NCI-H146 treated with DMSO at 0.1 percent for 48 hours (cell line): ENCODE measurements at regions not wholly inside any gene's neighbourhood (a gene's known extent, or its start where the extent isn't known, plus 50 kb on each side); places are given as distances from the start of the nearest gene placed in this dataset.
"Not testable (repeated sequence)": the region's sequence is repeated elsewhere in the genome, so short reads cannot be mapped to it uniquely, and the experiment has no call there.

ENCODE experiments used
- DNase-seq: peaks from one replicate; lab custom pipeline; 2025; ENCODE audit not compliant: unreplicated experiment; lab: John Stamatoyannopoulos, UW

DNA sequence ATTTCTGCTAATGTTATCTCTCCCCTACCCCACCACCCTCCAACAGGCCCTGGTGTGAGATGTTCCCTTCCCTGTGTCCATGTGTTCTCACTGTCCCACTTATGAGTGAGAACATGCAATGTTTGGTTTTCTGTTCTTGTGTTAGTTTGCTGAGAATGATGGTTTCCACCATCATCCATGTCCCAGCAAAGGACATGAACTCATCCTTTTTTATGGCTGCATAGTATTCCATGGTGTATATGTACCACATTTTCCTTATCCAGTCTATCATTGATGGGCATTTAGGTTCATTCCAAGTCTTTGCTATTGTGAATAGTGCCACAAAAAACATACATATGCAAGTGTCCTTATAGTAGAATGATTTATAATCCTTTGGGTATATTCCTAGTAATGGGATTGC is 104.5 kb downstream of the ZNF33B start:
- not testable (repeated sequence) for DNase-seq

GRCh38 chr10:42532996-42533395 is 105.4 kb downstream of the ZNF33B start:
- no peak for DNase-seq

GRCh38 chr10:42523098-42523497 is 115.3 kb downstream of the ZNF33B start:
- DNase-seq: no peak

DNA sequence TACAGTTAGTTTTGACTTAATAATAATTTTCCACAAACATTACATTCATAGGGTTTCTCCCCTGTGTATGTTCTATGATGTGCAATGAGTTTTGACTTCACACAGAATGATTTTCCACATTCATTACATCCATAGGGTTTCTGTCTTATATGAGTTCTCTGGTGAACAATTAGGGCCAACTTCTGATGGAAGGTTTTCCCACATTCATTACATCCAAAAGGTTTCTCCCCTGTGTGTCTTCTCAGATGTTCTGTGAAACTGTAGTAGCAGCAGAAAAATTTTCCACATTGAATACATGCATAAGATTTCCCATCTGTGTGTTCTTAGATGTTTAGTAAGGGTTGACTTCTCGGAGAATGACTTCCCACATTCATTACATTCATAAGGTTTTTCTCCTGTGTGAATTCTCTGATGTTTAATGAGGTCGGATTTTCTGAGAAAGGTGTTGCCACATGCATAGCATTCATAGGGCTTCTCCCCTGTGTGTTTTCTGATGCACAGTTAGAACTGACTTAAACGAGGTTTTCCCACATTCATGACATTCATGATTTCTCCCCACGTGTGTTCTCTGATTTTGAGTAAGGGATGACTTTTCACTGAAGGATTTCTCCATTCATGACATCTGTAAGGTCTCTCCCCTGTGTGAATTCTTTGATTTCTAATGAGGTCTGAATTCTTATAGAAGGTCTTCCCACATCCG is 118.5 kb downstream of the ZNF33B start:
- DNase-seq: no peak

DNA sequence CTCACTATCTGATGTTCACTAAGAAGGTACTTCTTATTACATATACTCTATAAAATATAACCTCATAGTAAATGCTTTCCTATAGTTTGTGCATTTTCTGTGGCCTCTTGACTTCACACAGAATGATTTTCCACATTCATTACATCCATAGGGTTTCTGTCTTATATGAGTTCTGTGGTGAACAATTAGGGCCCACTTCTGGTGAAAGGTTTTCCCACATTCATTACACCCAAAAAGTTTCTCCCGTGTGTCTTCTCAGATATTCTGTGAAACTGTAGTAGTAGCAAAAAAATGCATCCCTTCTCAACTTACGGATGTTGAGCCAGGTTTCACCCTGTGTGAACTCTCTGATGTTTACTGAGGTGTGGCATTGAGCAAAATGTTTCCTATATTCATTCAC is 119.3 kb downstream of the ZNF33B start:
- DNase-seq: no peak

DNA sequence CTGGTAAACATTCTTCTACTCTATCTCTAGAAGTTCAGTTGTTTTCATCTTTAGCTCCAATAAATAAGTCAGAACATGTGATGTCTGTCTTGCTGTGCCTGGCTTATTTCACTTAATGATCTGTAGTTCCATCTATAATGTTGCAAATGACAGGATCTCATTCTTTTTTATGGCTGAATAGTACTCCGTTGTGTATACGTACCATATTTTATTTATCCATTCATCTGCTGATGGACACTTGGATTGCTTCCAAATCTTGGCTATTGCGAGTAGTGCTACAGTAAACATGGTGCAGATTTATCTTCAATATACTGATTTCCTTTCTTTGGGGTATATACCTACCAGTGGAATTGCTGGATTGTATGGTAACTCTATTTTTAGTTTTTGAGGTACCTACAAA is 124.4 kb downstream of the ZNF33B start:
- DNase-seq: no peak

- no peak for DNase-seq
Observed at GRCh38 chr10:42491801-42492200, 146.6 kb downstream of the ZNF33B start.

DNA sequence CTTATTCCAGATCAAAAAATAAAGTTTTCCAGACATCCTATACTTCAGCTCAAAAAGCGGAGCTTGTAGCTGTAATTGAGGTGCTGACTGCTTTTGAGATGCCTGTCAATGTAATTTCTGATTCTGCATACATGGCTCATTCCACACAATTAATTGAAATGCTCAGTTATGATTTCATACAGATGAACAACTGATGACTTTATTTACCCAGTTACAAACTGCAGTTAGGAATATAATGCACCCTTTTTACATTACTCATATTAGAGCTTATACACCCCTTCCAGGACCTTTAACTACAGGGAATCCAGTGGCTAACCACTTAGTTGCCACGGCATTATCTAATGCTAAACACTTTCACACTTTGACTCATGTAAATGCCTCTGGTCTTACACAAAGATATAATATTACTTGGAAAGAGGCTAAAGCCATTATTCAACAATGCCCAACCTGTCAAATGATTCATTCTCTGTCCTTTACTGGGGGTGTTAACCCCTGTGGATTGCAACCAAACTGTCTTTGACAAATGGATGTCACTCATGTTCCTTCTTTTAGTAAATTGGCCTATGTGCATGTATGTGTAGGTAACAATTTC is 147.3 kb downstream of the ZNF33B start:
- no peak for DNase-seq

DNA sequence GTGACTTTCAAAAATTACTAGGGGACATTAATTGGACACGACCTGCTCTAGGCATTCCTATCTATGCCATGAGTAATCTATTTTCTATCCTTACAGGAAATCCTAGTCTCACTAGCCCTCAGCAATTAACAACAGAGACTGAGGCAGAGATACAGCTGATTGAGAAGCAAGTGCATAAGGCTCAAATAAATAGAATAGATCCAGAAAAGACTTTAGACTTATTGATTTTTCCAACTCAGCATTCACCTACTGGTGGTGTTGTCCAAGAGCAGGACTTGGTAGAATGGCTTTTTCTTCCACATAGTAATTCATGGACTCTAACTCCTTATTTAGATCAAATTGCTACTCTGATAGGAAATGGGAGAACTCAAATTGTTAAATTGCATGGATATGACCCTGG is 148.0 kb downstream of the ZNF33B start:
- DNase-seq: no peak

DNA sequence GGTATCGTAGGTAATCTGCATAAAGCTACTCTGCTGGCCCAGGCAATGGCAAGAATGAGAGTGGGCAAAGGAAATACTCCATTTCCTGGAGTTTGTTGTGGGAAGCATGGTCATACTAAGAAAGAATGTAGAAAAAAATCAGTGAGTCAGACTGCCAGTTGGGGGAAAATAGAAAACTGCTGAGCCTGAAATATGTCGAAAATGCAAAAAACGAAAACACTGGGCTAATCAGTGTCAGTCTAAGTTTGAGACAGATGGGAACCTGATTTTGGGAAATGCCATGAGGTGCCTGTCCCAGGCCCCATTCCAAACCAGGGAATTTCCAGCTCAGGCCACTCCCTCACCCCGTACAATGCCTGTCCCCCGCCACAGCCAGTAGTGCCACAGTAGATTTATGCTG is 150.0 kb downstream of the ZNF33B start:
- no peak for DNase-seq

- DNase-seq: no peak
Observed at GRCh38 chr10:42482411-42482810, 156.0 kb downstream of the ZNF33B start.

- DNase-seq: no peak
Observed at GRCh38 chr10:42479057-42479456, 159.3 kb downstream of the ZNF33B start.

GRCh38 chr10:42477170-42477569 is 161.2 kb downstream of the ZNF33B start:
- no peak for DNase-seq

GRCh38 chr10:42476101-42476500 is 162.3 kb downstream of the ZNF33B start:
- no peak for DNase-seq

DNA sequence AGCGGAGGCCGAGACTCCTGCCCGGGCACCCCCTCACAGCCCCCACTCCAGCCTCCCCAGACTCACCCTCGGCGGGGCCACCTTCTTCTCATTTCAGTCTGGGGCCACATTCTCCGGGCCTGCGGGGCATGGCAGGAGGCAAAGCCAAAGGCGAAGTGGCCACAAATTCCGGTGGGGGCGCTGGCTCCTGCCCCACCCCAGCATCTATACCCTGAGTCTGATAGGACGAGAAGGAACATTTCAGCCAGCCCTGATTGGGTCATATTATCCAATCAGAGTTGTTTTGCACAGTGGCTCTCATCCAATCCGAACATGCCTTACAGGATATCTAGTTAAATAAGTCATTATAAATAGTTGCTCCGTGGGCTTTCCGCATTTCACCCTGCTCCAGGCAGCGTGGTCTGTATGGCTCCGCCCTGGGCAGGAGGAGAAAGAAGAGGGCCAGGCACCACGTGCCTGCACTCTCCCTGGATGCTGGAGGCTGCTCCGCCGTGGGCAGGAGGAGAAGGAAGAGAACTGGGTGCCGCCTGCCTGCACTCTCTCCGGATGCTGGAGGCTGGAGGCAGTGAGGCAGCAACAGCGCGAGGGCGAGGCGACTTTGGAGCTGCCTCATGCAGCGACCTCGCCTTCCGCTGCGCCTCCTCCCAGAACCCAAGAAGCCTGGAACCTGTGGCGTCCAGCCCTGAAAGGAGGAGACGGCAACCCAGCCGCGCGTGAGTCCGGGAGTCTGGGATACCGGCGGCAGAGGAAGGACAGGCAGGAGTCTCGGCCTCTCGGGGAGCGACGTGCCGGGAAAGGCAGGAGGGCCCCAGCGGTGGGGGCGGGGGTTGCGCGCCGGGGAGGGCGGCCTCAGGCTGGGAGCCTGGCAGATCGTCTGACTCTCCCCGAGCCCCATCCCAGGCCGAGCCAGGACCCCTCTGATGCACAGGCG is 162.9 kb downstream of the ZNF33B start:
- no peak for DNase-seq

DNA sequence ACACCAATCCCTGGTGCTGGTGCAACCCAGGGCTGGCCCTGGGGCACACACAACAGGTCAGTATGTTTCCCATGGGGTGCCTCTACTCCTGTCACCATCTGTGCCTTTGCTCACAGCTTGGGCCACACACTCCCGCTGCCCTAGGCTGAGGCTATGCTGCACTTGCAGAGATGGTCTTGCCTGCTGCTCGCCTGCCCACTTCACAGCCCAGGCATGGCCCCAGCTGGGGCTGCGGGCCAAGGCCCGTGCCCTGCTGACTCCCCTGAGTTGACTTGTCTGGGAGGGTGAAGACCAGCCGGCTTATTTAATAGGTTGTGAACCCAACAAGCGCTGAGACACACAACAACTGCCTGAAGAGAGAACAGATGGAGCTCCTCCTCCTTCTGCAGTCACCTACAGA is 184.1 kb downstream of the ZNF33B start:
- no peak for DNase-seq

DNA sequence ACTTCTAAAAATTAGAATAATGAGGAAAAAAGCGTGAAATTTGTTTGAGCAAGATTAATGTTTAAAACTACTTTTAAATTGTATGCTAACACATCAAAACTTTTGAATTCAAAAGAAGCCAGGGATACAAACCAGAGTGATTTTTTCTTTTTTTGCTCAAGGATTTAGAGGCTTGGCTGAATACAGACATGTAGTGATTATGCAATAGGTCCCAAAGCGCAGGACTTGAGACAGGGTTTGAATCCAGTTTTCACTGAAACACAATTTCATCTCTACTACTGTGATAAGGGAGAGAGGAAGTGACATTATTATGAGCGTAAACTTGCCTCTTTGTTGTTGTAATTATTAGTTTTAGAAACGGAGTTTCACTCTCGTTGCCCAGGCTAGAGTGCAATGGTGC is 207.3 kb downstream of the ZNF33B start:
- DNase-seq: no peak

- no peak for DNase-seq
Observed at GRCh38 chr10:42428534-42428933, 209.8 kb downstream of the ZNF33B start.

GRCh38 chr10:42422911-42423310 is 215.5 kb downstream of the ZNF33B start:
- no peak for DNase-seq

DNA sequence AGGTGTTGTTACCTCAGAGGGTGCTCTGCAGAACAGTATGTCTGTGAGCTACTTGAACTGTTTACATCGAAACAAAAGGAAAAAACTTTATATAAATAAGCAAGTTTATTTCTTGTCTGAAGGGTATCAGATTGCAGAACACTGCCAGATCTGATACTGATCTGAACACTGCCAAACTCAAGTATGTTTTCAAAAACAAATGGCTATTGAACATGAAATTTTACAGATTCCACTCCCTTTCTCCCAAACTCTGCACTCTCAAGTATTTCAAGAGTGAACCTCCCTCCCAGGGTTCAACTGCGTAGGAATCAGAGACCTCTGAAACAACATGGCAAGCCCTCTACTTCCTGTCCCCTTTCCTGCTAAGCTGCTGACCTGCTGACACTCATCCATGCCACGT is 216.6 kb downstream of the ZNF33B start:
- no peak for DNase-seq

- DNase-seq: no peak
Observed at GRCh38 chr10:42419789-42420188, 218.6 kb downstream of the ZNF33B start.
